Rectal smooth muscle tissue (tissue), 1 donor: ENCODE measurements at regions not wholly inside any gene's neighbourhood (a gene's known extent, or its start where the extent isn't known, plus 50 kb on each side); places are given as distances from the start of the nearest gene placed in this dataset.
"Not testable (repeated sequence)": the region's sequence is repeated elsewhere in the genome, so short reads cannot be mapped to it uniquely, and the experiment has no call there.

Experiments used
- H3K27ac ChIP-seq: one replicate; pipeline ENCODE4 v1.7.0; 2013; ENCODE audit warnings: low read depth, low read length, inconsistent platforms
- H3K27me3 ChIP-seq: one replicate; pipeline ENCODE4 v1.7.0; 2013; ENCODE audit warnings: low read length; ENCODE audit not compliant: control insufficient read depth, insufficient read depth
- H3K36me3 ChIP-seq: one replicate; pipeline ENCODE4 v1.7.0; 2013; ENCODE audit warnings: low read length; ENCODE audit not compliant: control insufficient read depth, insufficient read depth
- H3K4me1 ChIP-seq: one replicate; pipeline ENCODE4 v1.7.0; 2013; ENCODE audit warnings: low read length; ENCODE audit not compliant: control insufficient read depth, insufficient read depth
- H3K4me3 ChIP-seq: one replicate; pipeline ENCODE4 v1.7.0; 2013; ENCODE audit warnings: low read length
- H3K9ac ChIP-seq: one replicate; pipeline ENCODE4 v1.7.0; 2013; ENCODE audit warnings: low read length

DNA sequence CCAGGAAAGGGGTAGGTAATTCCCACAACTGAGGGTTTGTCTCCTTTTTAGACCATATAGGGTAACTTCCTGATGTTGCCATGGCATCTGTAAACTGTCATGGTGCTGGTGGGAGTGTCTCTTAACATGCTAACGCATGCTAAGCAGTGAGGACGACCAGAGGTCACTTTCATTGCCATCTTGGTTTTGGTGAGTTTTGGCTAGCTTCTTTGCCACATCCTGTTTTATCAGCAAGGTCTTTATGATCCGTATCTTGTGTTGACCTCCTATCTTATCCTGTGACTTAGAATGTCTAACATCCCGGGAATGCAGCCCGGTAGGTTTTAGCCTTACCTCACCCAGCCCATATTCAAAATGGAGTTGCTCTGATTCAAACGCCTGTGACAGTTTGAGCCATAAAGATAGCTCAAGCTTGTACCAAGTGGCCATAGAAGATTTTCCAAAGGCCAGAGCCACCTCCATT, 176.0 kb upstream of the NAMPT start:
- Histone ChIP-seq H3K4me3 (no peak overlapping the region), H3K36me3 (no peaks in the 10 kb centered on the region), H3K9ac (no peak overlapping the region), H3K27me3 (no peaks in the 10 kb centered on the region), H3K27ac (no peak overlapping the region), H3K4me1 (no peaks in the 10 kb centered on the region)

DNA sequence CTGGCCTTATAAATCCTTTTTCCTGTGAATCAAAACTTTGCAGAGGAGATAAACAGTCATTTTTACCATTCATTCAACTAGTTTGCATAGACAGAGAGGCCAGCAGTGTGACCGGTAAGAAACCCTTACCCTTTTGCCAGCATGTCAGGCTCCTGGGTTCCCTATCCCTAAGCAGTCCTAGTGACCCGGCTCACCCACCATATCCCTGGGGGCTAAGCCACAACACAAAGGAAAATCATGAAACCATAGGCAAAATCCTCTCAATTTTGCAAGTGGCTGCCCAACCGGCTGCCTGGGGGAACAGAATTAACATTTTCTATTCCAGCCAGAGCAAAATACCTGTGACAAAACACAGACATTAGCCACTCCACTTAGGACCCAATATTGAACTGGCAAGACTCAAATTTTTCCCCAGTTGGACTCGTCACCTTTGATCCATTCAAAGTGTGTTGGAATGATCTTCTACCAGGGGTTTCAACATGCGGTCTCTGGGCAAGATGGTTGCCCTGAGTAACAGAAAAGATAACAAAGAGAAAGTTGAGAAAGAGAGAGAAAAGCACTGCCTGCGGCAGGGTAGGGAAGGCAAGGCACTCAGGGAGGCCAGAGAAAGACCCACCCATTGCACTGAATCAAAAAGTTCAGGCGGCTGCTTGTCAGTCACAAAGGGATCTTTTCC, 174.8 kb upstream of the NAMPT start:
- Histone ChIP-seq H3K27ac (no peak overlapping the region), H3K9ac (no peak overlapping the region), H3K4me1 (no peaks in the 10 kb centered on the region), H3K4me3 (no peak overlapping the region), H3K27me3 (no peaks in the 10 kb centered on the region), H3K36me3 (no peaks in the 10 kb centered on the region)

DNA sequence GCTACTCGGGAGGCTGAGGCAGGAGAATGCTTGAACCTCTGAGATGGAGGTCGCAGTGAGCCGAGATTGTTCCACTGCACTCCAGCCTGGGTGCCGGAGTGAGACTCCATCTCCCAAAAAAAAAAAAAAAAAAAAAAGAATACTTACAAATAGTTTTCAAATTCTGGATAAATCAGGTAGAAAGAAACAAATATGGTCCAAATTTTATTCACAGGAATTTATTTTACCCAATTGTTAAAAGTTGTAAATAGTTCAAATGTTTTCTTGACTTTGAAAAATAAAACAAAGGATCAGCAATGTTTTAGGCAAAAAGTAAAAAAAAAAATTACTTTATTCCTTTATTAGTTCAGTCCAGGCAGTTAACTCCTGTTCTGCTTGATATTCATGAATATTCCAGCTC, 172.9 kb upstream of the NAMPT start:
- H3K9ac ChIP-seq, result no peak overlapping the region
- no peak overlapping the region for H3K4me3 ChIP-seq
- H3K4me1 ChIP-seq, result no peaks in the 10 kb centered on the region
- no peaks in the 10 kb centered on the region for H3K27me3 ChIP-seq
- no peaks in the 10 kb centered on the region for H3K36me3 ChIP-seq
- H3K27ac ChIP-seq, result no peak overlapping the region

DNA sequence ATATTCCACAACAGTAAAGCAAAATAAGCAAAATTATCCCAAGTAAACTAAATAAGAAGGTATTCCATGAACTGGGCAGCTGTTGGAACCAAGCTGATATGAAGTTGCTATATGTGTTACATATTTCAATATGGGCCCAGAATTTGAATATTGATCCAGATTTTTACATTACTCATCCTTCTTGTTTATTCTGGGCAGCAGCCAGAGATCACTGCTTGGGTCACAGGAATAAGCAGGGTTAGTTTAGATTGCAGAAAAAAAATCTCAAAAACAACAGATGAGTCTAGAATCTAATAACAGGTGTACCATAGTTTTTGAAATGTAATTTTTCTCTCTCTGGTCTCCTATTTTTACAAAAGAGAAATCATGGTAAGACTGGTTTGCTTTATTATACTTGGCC, 171.5 kb upstream of the NAMPT start:
- Histone ChIP-seq H3K4me1 (no peaks in the 10 kb centered on the region), H3K27ac (no peak overlapping the region), H3K4me3 (no peak overlapping the region), H3K9ac (no peak overlapping the region), H3K27me3 (no peaks in the 10 kb centered on the region), H3K36me3 (no peaks in the 10 kb centered on the region)

DNA sequence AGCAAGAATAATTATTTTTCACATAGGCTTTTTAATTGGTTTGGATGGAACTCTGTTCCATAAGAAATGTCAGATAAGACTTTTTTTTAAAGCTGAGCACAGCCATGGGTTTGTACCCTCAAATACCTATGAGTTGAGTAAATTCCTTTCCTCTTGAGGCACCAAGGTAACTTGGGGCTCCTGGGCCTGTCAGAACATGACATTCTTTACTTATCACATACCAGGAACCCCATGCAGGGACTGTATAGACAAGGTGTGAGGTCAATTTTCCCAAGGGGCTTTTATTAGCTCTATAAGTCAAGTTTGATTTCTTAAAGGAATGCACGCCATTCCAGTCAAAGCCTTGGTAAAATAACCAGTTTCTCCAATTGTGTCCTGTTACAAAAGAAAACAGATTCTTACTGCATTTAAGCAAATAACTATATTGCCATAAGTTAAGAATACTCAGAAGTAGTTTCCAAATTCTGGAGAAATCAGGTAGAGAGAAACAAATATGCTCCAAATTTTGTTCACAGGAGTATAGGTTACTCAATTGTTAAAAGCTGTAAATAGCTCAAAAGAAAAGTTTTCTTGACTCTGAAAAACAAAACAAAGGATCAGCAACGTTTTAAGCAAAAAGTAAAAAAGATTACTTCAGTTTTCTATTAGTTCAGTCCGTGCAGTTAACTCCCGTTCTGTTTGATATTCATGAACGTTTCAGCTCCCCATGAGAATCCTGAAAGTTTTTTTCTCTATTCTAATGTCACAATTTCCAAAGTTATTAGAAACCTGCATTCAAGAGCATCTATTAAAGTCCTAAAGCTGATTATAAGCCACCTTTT, 167.5 kb upstream of the NAMPT start:
- Histone ChIP-seq H3K27ac (no peak overlapping the region), H3K4me1 (no peaks in the 10 kb centered on the region), H3K9ac (no peak overlapping the region), H3K4me3 (no peak overlapping the region), H3K27me3 (no peaks in the 10 kb centered on the region), H3K36me3 (no peaks in the 10 kb centered on the region)

DNA sequence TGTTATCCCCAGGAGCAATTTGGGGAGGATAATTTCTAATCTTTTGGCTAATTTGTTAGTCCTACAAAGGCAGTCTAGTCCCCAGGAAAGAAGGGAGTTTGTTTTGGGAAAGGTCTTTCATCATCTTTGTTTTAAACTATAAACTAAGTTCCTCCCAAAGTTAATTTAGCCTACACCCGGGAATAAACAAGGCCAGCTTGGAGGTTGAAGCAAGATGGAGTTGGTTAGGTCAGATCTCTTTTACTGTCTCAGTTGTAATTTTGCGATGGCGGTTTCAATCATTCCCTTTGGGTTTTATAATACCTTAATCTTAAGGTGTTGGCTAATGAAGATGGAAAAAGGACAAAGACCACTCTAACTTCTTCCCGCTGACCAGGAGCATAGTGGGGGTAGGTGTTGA, 166.4 kb upstream of the NAMPT start:
- Histone ChIP-seq H3K36me3 (no peaks in the 10 kb centered on the region), H3K4me1 (no peaks in the 10 kb centered on the region), H3K27me3 (no peaks in the 10 kb centered on the region), H3K4me3 (no peak overlapping the region), H3K9ac (no peak overlapping the region), H3K27ac (no peak overlapping the region)

DNA sequence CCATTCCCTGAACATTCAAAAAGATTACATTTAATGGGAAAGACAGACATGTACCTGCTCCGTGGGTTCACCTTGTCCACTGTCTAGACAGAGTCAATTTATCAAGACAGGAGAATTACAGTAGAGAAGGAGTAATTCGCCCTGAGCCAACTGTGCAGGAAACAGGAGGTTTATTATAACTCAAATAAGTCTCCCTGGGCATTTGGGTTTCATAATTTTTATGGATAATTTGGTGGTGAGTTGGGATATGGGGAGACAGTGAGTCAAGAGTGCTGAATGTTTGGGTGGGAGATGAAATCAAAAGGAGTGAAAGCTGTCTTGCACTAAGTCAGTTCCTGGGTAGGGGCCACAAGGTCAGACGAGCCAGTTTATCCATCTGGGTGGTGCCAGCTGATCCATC, 165.9 kb upstream of the NAMPT start:
- Histone ChIP-seq H3K27me3 (no peaks in the 10 kb centered on the region), H3K9ac (no peak overlapping the region), H3K4me3 (no peak overlapping the region), H3K36me3 (no peaks in the 10 kb centered on the region), H3K4me1 (no peaks in the 10 kb centered on the region), H3K27ac (no peak overlapping the region)

DNA sequence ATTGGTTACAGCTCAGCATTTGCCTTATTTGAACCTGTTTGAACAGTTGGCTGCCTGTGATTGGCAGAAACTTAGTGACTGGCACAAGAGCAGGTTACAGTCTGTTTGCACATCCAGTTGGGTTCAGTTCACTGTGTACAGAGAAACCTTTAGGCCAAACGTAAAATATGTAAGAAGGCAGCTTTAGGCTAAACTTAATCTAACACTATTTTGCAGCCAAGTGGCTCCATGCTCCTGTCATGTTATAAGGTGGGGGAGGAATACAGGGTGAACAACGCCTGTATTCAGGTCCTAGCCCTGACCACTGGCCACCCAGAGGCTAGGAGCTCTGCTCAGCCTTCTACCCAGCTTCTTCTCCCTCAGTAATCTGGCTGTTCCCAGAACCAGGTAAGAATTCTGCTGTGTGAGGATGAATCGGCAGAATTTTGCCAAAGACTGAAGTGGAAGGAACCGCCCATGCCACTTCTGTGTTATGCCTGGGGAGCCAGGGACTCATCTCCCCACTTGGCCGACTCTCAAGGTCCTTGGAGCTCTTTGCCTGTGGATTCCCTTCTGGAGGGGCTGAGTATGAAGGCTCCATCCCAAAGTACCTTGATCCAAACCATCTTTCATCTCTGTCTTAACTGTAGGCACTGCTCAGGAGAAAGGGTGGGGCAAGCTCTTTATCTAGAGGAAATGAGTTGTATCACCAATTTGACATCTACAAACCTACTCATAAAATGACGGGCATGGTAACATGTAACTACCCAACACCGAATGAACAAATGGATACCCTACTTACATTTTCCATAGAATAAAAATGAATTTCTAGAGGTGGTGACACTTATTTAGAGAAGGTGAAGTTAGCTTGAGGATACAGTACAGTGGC, 164.4 kb upstream of the NAMPT start:
- H3K27ac ChIP-seq, result no peak overlapping the region
- H3K36me3 ChIP-seq, result no peaks in the 10 kb centered on the region
- H3K27me3 ChIP-seq, result no peaks in the 10 kb centered on the region
- H3K9ac ChIP-seq, result no peak overlapping the region
- no peak overlapping the region for H3K4me3 ChIP-seq
- H3K4me1 ChIP-seq, result no peaks in the 10 kb centered on the region

DNA sequence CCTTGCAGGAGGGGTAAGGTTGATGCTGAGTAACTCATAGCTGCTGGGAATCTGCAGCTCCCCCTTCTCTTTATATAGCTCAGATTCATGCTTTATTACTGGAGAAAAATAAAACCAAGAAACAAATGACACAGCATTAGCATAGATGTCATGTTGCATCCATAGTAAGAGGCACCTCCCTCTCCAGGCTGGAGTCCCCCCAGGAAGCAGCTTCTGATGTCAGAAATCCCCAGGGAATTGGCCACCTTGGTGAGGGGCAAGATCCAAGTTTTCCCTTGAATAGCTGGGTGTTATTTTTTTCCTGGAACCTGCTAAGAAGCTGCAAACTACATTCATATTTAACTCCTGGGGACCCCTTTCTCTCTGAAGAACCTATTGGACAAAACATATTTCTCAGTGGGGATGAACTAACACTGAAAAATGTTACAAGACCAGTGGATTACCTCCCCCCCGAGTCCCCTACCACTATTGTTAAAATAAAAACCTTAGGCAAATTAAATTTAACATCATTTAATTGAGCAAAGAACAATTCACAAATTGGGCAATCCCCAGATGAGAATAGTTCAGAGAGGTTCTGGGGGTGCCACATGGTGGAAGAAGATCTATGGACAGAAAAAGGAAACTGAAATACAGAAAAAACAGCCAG, 163.7 kb upstream of the NAMPT start:
- H3K4me1 ChIP-seq, result no peaks in the 10 kb centered on the region
- H3K27ac ChIP-seq, result no peak overlapping the region
- H3K9ac ChIP-seq, result no peak overlapping the region
- H3K4me3 ChIP-seq, result no peak overlapping the region
- no peaks in the 10 kb centered on the region for H3K27me3 ChIP-seq
- no peaks in the 10 kb centered on the region for H3K36me3 ChIP-seq

DNA sequence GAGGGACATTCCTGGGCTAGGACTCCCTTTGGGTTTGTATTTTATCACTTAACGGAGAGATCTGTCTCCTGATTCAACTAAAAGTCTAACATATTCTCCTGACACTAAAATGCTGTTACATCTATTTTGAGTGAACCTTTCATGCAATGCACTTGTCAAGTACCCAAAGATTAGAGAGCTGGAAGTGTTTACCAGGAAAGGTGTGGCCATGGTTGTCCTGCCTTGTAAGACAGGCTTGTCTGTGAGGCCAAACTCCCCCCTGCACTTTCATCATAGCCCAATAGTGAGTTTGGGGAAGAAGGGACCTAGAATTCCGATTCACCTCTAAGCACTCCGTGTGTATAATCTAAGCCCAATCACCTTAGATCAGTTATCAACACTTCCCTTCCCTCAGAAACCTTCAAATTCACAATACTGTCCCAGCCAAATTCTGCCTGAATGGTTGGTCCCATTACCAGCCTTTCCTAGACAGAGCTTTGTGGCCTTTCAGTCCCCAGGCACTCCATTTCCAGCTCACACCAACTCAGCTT, 162.6 kb upstream of the NAMPT start:
- no peak overlapping the region for H3K9ac ChIP-seq

DNA sequence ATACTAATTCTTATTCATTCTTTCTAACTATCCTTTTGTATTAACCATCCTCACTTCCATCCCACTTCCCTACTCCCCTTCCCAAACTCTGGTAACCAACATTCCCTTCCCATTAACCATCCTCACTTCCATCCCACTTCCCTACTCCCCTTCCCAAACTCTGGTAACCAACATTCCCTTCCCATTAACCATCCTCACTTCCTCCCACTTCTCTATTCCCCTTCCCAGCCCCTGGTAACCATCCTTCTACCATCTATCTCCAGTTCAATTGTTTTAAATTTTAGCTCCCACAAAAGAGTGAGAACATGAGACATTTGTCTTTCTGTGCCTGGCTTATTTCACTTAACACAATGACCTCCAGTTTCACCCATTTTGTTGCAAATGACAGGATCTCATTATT, 160.6 kb upstream of the NAMPT start:
- H3K9ac ChIP-seq, H3K27ac ChIP-seq, H3K36me3 ChIP-seq, H3K27me3 ChIP-seq, H3K4me1 ChIP-seq, H3K4me3 ChIP-seq: not testable (repeated sequence)

More for the DNA sequence above, 162.6 kb upstream of the NAMPT start:
- Histone ChIP-seq H3K27me3 (no peaks in the 10 kb centered on the region), H3K36me3 (no peaks in the 10 kb centered on the region), H3K4me3 (no peak overlapping the region), H3K4me1 (no peaks in the 10 kb centered on the region), H3K27ac (no peak overlapping the region)
